Thyroid gland (tissue), 4 donors: ENCODE measurements at regions not wholly inside any gene's neighbourhood (a gene's known extent, or its start where the extent isn't known, plus 50 kb on each side); places are given as distances from the start of the nearest gene placed in this dataset.

Experiments
- DNase-seq, 2 donors: peaks; one replicate each; pipeline ENCODE4 v3.0.0-alpha.2; 2019
- H3K27ac ChIP-seq, 3 donors: fragments of 200-600 bp; sonication (generic); 1 replicate in 2 of 3; 2 replicates in 1 of 3; pipeline ENCODE4 v1.5.1; 2016 to 2019; ENCODE audit warnings: mild to moderate bottlenecking in 1 of 3, moderate library complexity in 1 of 3
- H3K27me3 ChIP-seq: fragments of 200-600 bp; sonication (generic); one replicate; pipeline ENCODE4 v1.5.1; 2019
- H3K36me3 ChIP-seq, 2 donors: fragments of 200-600 bp; sonication (generic); one replicate each; pipeline ENCODE4 v1.5.1; 2016 to 2019
- H3K4me1 ChIP-seq, 2 donors: fragments of 200-600 bp; sonication (generic); one replicate each; pipeline ENCODE4 v1.5.1; 2017 to 2019
- H3K4me3 ChIP-seq, 3 donors: fragments of 200-600 bp; sonication (generic); replicated peaks in 1 of 3; 1 replicate in 2 of 3; 2 replicates in 1 of 3; pipeline ENCODE4 v1.5.1; 2016; ENCODE audit warnings: mild to moderate bottlenecking in 1 of 3
- H3K9me3 ChIP-seq: fragments of 200-600 bp; sonication (generic); one replicate; pipeline ENCODE4 v1.5.1; 2017
- CTCF ChIP-seq, 6 experiments: fragments of 200-600 bp in 3 of 6; fragments of 450-650 bp in 3 of 6; sonication (generic) in 3 of 6; IDR thresholded peaks; one replicate each; pipeline ENCODE4 v1.5.1; 2016 to 2019; ENCODE audit warnings: antibody characterized with exemption in 6 of 6, mild to moderate bottlenecking in 2 of 6, inconsistent platforms in 1 of 6, moderate library complexity in 1 of 6
- POLR2A ChIP-seq, 2 donors: fragments of 450-650 bp; IDR thresholded peaks; one replicate each; pipeline ENCODE4 v1.6.1; 2017; ENCODE audit warnings: antibody characterized with exemption in 2 of 2, mild to moderate bottlenecking in 2 of 2, moderate library complexity in 1 of 2
- WGBS, 2 donors: methylation state at CpG; one replicate each; pipeline ENCODE4 v1.1.5; 2017; 5-methylcytosine and 5-hydroxymethylcytosine counted together
- intact Hi-C: fragments of 100-400 bp; cut with DNase I; formaldehyde crosslinking; loops from one replicate; pipeline ENCODE4 v1.15.1; 2023

- TF ChIP-seq CTCF (IDR thresholded peaks at IDR 0.05) (no peak), POLR2A (IDR thresholded peaks at IDR 0.05) (no peak)
- Histone ChIP-seq H3K4me1 (no peaks in the 10 kb centered on the region), H3K4me3 (no peak overlapping the region), H3K27me3 (no peaks in the 10 kb centered on the region), H3K27ac (no peak overlapping the region), H3K36me3 (no peaks in the 10 kb centered on the region), H3K9me3 (no peaks in the 10 kb centered on the region)
- DNase-seq = no peak
- 75 to 78% methylated on average over 1 of the region's 1 CpG for WGBS, 2 donors
- intact Hi-C loops = no loop called here
Measured at GRCh38 chr15:36239509-36239908, 339.9 kb upstream of the CDIN1 start.

- intact Hi-C loops = no loop called here
- H3K27me3 ChIP-seq = no peaks in the 10 kb centered on the region
- WGBS, 2 donors = 84 to 91% methylated on average over 1 of the region's 1 CpG
- H3K36me3 ChIP-seq = no peaks in the 10 kb centered on the region
- H3K27ac ChIP-seq = no peak overlapping the region
- no peak overlapping the region for H3K4me3 ChIP-seq
- H3K4me1 ChIP-seq = no peaks in the 10 kb centered on the region
- no peak for DNase-seq
- no peaks in the 10 kb centered on the region for H3K9me3 ChIP-seq
- TF ChIP-seq POLR2A (IDR thresholded peaks at IDR 0.05) = no peak
- no peak for TF ChIP-seq CTCF (IDR thresholded peaks at IDR 0.05)
Measured at GRCh38 chr15:36251450-36251849, 328.0 kb upstream of the CDIN1 start.

- WGBS, 2 donors = 88% methylated on average over 10 of the region's 10 CpGs
- Histone ChIP-seq H3K9me3 (no peaks in the 10 kb centered on the region), H3K27ac (no peak overlapping the region), H3K36me3 (no peaks in the 10 kb centered on the region), H3K4me1 (no peaks in the 10 kb centered on the region), H3K27me3 (no peaks in the 10 kb centered on the region), H3K4me3 (no peak overlapping the region)
- intact Hi-C loops = no loop called here
- no peak for DNase-seq
- TF ChIP-seq POLR2A (IDR thresholded peaks at IDR 0.05) (no peak), CTCF (IDR thresholded peaks at IDR 0.05) (no peak)
Measured at GRCh38 chr15:36252146-36252711, 327.2 kb upstream of the CDIN1 start.

- DNase-seq = no peak
- Histone ChIP-seq H3K27ac (no peak overlapping the region), H3K36me3 (no peaks in the 10 kb centered on the region), H3K4me1 (no peaks in the 10 kb centered on the region), H3K27me3 (no peaks in the 10 kb centered on the region), H3K9me3 (no peaks in the 10 kb centered on the region), H3K4me3 (no peak overlapping the region)
- intact Hi-C loops = no loop called here
- TF ChIP-seq POLR2A (IDR thresholded peaks at IDR 0.05) = no peak
- TF ChIP-seq CTCF (IDR thresholded peaks at IDR 0.05) = no peak
Measured at GRCh38 chr15:36254426-36254825, 325.0 kb upstream of the CDIN1 start.

GRCh38 chr15:36256404-36256807 is 323.0 kb upstream of the CDIN1 start:
- no peaks in the 10 kb centered on the region for H3K4me1 ChIP-seq
- intact Hi-C loops = no loop called here

More at GRCh38 chr15:36256404-36256807, 323.0 kb upstream of the CDIN1 start:
- H3K27me3 ChIP-seq = no peaks in the 10 kb centered on the region
- TF ChIP-seq CTCF (IDR thresholded peaks at IDR 0.05) = no peak
- no peak for TF ChIP-seq POLR2A (IDR thresholded peaks at IDR 0.05)
- no peak for DNase-seq
- no peak overlapping the region for H3K4me3 ChIP-seq
- no peaks in the 10 kb centered on the region for H3K36me3 ChIP-seq
- H3K9me3 ChIP-seq = no peaks in the 10 kb centered on the region
- no peak overlapping the region for H3K27ac ChIP-seq
- WGBS, 2 donors = 86 to 91% methylated on average over 1 of the region's 1 CpG
